GM21723 (cell line): ENCODE measurements at regions not wholly inside any gene's neighbourhood (a gene's known extent, or its start where the extent isn't known, plus 50 kb on each side); places are given as distances from the start of the nearest gene placed in this dataset.
"Not testable (repeated sequence)": the region's sequence is repeated elsewhere in the genome, so short reads cannot be mapped to it uniquely, and the experiment has no call there.

Experiments used
- ATAC-seq: cut with Tn5 transposase; IDR thresholded peaks from one replicate; pipeline ENCODE4 v1.9.1; 2021; ENCODE audit warnings: mild to moderate bottlenecking, moderate library complexity; ENCODE audit not compliant: unreplicated experiment

DNA sequence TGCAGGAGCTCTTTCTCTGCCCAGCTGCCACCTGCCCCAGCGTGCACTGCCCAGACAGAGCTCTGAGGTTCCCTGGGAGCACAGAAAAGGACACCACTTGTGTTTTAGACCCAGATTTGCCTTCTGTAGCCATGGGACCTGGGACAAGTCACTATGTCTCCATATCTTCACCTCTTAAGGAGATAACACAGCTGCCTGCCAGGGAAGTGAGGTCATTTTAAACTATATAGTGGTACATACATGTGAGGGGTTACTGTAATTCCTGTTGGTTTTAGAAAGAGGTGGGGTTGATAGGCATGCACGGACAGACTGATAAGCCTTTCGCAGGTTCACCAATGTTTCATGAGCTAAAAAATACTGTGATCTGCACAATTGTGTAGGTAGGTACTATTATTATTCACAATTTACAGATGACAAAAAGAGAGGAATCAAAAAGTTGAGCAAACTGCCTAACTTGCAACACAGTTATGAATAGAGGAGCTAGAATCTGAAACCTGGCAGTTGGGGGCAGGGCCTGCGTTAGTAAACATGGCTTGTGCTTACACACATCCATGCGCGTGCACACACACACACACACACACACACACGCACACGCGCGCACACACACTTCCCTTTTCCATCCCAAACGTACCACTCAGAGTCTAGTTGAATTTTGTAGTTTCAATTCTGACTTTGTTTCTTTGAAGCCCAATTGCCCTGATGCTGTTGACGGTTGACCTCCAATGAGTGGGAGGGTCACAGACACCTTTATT, 193.6 kb downstream of the FAM43A start:
- ATAC-seq = no peak

- no peak for ATAC-seq
These were observed 194.6 kb downstream of the FAM43A start for GRCh38 chr3:194879991-194880939.

DNA sequence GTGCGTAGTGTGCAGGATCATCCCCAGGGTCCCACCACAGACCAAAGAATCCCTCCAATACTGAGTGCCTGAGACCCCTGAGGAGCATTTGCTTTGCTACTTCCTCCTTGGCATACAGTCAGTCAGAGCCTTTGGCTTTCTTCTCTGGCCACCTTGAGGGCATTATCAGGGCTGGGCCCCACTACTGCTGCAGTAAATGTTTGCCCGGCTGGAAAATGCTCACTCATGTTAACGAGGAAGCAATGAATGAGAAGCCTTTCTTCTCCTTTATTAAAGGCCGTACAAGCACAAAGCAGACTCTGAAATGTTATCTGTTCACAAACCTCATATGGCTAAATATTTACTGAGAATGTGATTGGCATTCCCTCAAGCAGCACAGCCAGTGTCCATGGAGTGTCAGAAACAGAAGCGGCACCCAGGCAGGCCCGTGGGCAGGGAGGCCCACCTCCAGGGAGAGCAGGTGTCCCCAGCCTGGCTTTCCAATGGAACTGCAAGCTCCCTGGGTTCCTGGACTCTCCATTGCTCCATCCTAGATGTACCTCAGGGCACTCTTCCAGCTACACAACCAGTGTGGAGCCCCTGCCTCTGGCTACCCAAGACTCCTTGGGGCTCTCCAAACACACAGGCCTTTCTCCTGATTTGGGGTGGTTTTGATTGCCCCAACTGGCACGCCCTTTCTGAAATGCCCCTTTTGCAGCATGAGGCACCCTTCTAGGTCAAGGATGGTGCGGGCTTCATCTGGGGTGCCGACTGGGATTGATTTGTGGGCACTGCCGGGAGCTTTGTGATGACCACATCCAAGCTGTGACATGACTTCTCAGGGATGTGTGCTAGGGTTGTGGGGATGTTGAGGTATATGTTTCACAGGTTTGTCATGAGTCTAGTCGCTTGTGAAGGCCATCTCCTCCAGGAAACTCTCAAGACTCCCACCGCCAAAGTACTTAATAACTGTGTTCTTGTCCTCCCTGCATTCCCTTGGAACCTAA, 195.6 kb downstream of the FAM43A start:
- no peak for ATAC-seq

DNA sequence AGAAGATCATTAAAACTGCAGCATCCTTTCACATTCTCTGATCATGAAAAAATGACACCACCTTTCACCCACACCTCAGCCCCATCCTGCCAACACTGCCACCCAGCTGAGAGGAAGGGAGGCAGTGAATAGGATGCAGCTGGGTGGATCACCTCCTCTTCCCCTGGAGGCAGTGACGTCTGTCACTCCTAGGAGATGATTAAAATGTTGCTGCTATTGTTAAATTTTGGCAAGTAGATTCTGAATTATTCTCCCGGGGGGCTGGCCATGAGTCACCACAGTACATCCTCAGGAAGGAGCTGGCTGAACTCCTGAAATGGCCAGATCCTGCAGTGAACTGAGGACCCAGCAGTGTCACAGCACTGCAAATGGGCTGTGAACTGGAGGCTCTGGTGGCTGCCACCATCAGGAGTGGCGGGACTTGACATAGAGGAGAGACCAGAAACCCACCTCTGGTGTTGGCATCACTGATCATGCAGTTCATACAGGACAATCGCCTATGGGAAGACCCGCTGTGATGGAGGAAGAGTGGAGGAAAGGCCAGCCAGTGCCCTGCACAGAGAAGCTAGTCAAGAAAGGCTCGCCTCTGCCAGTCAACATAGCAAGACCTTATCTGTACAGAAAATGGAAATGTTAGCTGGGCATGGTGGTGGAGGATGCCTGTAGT, 199.1 kb downstream of the FAM43A start:
- no peak for ATAC-seq

- ATAC-seq = no peak
These were observed 200.1 kb downstream of the FAM43A start for GRCh38 chr3:194885766-194886165.

DNA sequence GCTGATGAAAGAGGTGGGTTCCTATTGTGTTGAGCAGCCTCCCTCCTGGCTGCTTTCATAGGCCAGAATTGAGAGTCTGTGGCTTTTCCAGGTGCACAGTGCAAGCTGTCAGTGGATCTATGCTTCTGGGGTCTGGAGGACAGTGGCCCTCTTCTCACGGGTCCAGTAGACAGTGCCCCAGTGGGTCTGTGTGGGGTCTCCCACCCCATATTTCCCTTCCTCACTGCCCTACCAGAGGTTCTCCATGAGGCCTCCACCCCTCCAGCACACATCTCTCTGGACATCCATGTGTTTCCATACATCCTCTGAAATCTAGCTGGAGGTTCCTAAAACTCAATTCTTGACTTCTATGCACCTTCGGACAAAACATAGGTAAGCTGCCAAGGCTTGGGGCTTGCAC, 201.2 kb downstream of the FAM43A start:
- ATAC-seq = no peak

DNA sequence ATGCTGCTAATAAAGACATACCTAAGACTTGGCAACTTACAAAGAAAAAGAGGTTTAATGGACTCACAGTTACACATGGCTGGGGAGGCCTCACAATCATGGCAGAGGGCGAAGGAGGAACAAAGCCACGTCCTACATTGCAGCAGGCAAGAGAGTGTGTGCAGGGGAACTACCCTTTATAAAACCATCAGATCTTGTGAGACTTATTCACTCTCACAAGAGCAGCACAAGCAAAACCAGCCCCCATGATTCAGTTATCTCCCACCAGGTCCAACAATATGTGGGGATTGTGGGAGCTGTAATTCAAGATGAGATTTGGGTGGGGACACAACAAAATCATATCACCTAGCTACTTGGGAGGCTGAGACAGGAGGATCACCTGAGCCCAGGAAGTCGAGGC, 202.4 kb downstream of the FAM43A start:
- ATAC-seq = not testable (repeated sequence)

GRCh38 chr3:194888916-194889315, 203.2 kb downstream of the FAM43A start:
- no peak for ATAC-seq

GRCh38 chr3:194890091-194890490, 204.4 kb downstream of the FAM43A start:
- no peak for ATAC-seq

GRCh38 chr3:194893121-194893987, 207.7 kb downstream of the FAM43A start:
- ATAC-seq = no peak

- ATAC-seq = no peak
These were observed 208.9 kb downstream of the FAM43A start for GRCh38 chr3:194894538-194894937.

DNA sequence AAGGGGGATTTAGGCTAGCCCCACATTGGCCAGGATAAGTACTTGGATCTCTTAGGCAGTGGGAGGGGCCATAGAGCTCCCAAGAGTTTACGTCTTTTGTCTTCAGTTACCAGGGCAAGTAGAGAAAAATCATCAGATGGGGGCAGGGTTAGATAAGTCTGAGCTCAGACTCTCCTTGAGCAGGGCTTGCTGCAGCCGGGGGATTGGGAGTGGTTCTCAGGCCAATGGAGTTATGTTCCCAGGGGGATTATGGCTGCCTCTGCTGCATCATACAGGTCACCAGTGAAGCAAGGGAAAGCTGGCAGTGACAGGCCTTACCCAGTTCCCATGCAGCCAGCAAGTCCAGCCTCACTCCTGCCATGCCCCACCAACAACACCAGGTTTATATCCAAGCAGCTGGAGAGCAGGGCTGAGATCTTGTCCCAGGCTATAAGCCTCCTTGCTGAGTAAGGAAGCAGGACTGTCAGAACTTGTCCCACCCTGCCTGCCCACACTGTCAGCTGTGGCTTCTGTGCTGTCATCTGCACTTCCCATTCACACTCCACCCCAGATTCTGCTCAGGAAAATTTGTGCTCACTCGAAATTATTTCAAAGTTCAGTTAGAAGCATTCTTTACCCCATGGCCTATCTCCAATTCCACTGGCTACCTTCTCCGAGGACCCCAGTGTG, 215.3 kb downstream of the FAM43A start:
- no peak for ATAC-seq

DNA sequence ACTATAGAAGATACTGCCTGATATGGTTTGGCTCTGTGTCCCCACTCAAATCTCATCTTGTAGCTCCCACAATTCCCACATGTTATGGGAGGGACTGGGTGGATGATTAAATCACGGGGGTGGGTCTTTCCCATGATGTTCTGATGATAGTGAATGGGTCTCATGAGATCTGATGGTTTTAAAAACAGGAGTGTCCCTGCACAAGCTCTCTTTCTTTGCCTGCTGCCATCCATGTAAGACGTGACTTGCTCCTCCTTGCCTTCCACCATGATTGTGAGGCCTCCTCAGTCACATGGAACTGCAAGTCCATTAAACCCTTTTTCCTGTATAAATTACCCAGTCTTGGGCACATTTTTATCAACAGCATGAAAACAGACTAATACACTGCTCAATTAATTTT, 217.8 kb downstream of the FAM43A start:
- not testable (repeated sequence) for ATAC-seq

GRCh38 chr3:194904999-194905398, 219.3 kb downstream of the FAM43A start:
- ATAC-seq = not testable (repeated sequence)

DNA sequence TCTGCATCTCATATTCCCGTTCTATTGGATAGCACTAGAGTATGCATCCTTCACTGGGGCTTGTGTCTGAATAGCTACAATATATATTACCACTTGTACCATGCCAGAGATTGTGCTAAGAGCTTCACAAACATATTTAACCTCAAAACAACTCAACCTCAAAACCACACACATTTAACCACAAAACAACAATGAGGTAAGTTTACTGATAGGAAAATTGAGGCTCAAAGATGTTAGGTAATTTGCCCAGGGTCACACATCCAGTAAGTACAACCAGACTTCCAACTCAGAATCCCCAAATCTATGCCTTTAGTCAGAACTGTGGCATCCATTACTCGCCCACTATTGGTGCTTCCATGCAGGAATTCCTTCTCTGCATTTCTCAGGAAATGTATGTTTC, 220.0 kb downstream of the FAM43A start:
- no peak for ATAC-seq

DNA sequence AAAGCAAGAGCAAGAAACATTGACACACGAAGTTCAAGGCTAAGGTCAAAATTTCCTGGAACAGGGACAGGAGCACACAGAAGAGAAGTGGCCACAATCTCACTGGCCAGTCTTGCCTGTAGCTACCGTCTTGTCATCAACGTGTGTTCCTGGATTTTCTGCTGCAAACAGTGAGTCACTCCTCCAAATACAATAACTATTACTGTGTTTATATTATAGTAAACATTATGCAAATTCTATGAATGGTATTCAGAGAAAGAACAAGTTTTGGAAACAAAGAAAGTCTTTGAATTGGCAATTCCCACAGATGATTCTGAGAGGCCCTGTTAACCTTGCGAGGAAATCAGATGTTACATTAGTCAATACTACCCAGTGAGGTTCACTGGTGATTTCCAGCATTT, 220.5 kb downstream of the FAM43A start:
- no peak for ATAC-seq

- ATAC-seq = no peak
These were observed 221.4 kb downstream of the FAM43A start for GRCh38 chr3:194906970-194907629.

DNA sequence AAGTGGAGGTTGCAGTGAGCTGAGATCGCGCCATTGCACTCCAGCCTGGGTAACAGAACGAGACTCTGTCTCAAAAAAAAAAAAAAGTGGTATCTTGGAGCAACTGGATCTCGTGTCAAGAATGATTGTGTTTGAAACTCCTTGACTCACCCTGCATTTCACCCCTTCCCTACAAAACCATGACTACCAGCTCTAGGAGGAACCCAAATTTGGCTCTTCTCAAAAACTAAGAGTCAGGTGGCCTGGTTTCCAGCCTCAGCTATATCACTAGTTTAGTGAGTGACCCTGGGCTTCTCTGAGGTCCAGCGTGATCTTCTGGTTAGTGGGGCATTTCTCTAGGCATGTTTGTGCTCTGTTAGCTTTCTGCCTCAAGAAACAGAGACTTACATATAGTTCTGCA, 222.1 kb downstream of the FAM43A start:
- no peak for ATAC-seq
